NCI-H1048 (cell line): ENCODE measurements at regions not wholly inside any gene's neighbourhood (a gene's known extent, or its start where the extent isn't known, plus 50 kb on each side); places are given as distances from the start of the nearest gene placed in this dataset.

Experiments
- DNase-seq: peaks from one replicate; lab custom pipeline; 2025; lab: John Stamatoyannopoulos, UW

DNA sequence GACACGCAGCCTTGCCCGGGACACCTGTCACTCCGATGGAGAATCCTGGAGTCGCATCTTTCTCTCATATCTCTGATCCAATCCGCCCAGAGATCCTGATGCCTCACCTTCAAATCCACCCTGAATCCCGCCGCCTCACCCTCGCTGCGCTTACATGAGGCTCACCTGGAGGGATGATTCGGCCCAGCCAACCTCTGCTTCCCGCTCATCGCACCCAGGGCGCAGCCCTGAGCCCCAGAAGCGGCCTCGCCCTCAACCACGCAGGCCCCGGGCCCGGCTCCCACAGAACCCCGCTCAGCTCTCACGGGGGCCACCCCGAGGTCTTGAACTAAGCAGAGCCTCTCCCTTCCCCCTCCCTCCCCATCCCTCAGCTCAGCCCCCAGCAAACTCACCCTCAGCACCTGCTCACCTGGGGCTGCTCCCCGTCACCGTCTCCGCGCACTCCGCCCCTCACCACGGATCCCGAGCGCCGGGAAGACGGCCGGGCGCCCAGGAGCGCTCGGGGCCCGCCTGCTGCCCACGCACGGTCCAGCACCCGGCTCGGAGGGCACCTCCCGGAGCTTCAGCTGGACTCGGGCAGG, 160.0 kb downstream of the NDUFA10 start:
- DNase-seq, result no peak

DNA sequence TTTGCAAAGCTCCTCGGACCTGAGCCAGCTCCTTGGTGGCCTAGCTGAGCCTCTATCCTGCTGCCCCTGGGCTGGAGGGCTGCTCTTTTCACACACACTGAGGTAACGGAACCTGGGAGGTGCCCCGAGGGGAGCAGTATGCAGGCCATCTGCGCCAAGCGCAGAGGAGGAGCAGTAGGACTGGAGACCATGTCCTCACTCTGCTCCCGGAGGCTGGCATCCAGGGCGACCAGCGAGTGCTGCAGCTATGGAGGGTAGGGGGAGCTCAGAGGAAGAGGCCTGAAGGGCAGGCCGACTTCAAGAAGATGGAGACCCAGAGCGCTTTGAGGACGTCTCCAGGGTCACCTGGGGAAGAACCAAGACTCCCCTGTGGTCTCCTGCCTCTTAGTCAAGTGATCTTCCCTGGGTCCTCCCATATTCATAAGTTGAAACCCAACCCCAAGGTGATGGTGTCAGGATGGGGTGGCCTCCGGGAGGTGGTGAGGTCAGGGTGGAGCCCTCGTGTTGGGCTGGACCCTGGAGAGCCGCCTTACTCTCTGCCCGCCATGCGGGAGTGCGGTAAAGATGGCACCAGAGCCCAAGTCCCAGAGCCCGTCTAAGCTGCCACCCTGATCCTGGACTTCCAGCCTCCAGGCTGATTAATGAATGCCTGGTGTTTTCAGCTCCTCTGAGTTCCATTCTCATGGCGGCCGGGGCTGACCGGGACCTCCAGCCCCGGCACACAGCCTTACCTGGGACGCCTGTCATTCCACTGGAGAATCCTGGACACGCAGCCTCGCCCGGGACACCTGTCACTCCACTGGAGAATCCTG, 160.7 kb downstream of the NDUFA10 start:
- no peak for DNase-seq

DNA sequence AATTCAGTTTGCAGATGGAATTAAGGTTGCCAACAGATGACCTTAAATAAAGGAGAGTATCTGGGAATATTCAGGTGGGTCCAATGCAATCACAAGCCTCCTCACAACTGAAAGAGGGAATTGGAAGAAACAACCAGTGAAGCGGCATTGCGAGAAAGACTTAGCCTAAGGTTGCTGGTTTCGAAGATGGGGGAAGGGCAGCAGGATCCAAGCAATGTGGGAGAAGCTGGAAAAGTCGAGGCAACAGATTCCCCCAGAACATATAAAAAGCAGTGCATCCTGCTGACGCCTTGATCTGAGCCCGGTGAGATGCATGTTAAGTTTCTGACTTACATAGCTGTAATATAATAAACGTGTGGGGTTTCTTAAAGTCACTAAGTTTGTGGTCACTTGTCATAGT, 162.5 kb downstream of the NDUFA10 start:
- no peak for DNase-seq

DNA sequence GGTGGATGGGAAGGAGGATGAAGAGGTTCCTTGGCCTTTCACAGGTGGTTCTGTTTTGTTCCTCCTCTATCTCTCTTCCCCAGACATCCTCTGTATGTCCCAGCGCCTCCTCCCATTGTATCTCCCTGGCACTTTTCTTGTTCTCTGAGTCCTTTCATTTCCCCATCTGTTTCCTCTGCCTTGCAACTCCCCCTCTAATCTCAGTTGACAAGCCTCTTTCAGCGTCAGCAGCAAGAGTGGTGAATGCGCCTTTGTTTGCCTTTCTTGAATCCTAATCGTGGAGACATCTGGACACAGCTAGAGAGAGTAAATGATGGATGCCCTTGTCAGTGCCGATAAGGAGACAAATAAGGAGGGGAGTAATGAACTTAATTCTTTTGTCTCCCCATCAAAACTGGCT, 167.0 kb downstream of the NDUFA10 start:
- no peak for DNase-seq

DNA sequence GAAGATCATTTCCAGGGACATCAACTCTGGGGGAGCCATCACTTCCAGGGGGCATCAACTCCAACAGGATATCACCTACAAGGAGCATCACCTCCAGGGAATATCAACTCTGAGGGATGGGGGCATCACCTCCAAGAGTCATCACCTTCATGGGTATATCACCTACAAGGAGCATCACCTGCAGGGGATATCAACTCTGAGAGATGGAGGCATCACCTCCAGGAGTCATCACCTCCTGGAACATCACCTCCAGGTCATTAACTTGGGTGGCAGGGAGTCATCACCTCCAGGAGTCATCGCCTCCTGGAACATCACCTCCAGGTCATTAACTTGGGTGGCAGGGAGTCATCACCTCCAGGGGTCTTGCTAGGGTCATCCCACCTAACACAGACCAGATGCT, 167.6 kb downstream of the NDUFA10 start:
- no peak for DNase-seq

DNA sequence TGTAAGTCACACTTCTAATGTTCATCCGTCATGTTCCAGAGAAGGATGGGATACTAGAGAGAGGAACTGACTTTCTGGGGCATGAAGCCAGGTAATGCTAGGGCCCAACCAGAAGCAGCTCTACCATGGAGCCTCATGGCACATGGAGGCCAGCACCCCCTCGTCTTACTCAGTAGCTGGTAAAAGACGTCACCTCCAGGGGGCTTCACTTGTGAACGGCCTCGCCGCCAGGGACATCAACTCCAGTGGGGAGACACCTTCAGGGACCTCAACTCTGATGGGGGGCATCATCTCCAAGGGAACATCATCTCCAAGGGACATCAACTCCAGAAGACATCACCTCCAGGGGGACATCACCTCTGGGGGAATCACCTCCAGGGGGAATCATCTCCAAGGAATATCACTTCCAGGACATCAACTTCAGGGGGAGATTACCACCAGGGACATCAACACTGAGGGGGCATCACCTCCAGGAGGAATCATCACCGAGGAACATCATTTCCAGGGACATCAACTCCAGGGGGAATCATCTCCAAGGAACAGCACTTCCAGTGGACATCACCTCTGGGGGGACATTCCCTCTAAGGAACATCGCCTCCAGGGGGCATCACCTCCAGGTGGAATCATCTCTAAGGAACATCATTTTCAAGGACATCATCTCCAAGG, 168.4 kb downstream of the NDUFA10 start:
- no peak for DNase-seq

DNA sequence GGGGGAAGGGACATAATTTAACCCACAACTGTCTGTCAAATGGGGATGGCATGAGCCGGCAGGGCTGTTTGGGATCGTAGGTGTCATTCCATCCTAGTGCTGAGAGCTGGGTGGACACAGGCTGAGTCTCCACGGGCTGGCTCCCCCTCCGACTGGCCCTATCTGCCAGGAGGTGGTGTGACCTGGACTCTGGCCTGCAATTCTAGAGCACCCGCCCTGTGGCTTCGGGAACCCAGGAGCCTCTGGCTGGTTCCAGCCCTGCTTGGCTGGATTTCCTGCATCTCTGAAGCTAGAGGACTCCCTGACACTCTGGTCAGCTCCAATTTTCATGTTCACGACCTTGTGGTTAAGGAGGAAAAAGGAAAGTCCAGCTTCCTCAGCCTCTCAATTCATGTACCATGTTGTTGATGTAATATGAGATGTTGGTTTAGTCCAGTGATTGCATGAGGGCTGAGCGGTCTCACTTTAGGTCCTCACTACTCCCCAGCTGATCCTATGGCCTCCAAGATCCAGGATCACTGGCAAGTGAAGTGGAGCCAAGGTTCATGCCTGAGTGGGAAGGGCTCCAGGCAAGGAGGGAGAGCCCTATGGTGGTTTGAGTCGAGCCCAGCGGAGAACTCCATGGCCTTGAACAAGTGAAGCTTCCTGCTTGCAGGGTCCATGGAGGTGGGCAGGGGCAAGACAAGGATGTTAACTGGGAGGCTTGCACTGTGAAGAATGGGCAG, 169.1 kb downstream of the NDUFA10 start:
- DNase-seq, result no peak

DNA sequence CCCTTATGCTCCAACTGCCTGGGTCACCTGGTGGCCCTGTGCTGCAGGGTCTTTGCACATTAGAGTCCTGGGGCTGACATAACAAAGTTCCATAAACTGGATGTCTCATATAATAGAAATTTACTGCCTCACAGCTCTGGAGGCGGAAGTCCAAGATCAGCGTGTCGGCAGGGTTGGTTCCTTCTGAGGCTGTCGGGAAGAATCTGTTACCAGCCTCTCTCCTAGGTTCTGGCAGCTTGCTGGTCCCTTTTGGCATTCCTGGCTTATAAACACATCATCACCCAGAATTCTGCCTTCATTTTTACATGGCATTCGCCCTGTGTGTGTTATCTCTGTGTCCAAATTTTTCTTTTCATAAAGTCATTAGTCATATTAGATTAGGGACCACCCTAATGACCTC, 170.5 kb downstream of the NDUFA10 start:
- DNase-seq, result no peak

DNA sequence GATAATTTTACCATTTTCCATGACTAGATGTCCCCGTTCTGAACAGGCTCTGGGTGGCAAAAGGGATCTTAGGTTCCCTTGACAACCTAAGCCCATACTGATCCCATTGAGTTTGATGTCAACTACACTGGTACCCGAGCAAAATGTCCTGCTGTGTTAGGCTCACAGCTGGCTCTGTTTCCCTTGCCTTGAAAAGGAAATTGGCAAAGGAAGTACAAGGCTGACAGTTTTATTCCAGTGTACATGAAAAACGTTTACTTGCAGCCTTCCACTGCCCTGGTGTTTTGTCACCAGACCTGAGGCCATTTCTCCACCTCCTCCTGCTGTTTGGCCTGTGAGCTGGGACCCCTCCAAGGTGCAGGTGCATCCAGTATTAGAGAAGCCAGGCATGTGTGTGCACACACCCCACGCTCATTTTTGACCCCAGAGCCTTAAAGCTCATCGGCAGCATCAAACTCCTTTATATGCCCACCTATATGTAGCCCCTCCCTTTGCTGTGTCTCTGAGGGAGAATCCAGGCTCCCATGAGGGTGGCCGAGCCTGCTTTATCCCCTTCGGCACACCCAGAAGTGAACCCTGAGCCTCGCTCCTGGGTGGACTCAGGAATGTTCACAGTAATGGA, 171.3 kb downstream of the NDUFA10 start:
- DNase-seq, result no peak

DNA sequence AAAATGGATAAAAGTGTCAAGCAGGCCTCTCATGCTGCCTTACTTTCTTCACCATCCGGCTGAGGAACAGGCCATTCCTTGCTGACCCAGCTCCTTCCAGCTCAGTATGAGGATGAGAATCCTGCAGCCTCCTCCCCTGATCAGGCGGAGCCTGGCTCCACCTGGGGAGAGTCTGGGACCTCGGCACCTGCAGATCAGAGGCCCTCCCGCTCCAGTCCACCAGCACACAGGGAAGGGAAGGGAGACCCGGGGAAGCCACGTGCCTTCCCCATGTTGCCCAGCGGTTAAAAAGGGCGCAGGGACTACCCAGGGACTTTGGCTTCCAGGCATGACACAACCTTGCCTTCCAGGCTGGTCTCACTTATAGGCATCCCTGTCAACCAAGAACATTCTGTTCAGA, 172.0 kb downstream of the NDUFA10 start:
- no peak for DNase-seq

DNA sequence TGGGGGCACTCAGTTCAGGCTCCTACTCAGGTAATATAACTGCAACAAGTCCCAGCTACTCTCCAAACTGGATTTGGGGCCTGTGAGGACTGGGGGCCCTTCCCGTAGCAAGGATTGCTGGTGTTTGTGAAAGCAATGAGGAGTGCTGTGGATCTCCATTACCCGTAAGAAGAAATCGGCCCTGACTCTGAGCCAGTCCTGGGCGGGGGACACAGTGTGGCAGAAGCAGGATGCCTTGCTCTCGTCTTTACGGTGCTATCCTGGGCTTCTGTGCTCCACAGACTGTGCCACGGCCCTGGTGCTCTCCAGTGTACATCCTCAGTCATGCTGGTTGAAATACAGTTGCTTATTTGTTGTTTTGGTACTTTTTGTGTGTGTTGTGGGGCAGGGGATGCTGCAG, 172.9 kb downstream of the NDUFA10 start:
- DNase-seq, result no peak

DNA sequence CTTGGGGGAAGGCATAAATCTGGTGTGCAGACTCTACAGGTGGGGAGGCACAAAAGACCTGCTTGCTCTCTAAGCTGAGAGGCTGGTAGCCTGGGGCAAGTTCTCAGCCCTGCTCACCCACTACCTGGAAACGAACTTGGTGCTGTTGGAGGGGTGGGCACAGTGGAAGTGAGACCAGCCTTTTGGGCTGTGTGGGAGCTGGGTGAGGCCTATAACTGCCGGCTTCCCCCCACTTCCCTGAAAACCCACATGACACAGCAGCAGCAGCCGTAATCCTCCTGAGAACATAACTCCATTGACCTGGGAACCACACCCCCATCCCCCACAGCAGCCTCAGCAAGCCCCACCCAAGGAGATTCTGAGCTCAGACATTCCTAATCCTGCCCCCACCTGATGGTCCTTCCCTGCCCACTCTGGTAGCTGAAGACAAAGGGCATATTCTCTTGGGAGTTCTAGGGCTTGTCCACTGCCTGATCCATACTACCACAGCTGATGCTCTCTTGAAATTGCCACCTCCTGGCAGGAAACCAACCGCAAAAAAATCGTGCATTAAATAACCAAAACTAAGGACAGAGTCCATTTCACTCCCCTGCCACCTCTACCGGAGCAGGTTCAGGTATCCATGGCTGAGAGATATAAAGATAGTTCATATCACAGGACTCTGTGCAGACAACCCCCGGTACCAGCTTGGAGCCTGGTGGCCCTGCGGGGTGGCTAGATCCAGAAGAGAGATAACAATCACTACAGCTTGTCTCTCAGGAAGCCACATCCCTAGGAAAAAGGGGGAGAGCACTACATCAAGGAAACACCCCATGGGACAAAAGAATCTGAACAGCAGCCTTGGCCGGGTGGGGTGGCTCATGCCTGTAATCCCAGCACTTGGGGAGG, 178.1 kb downstream of the NDUFA10 start:
- no peak for DNase-seq

DNA sequence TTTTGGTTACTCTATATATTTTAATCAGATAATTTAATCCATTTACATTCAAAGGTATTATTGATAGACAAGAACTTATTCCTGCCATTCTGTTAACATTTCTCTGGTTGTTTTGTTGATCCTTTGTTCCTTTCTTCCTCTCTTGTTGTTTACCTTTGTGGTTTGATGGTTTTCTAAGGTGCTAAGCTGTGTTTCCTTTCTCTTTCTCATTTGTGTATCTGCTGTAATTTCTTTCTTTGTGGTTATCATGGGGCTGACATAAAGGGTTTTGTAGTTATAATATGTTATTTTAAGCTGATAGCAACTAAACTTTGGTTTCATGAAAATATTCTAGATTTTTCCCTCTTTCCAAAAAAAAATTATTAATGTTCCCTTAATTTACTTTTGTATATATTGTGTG, 179.2 kb downstream of the NDUFA10 start:
- no peak for DNase-seq

DNA sequence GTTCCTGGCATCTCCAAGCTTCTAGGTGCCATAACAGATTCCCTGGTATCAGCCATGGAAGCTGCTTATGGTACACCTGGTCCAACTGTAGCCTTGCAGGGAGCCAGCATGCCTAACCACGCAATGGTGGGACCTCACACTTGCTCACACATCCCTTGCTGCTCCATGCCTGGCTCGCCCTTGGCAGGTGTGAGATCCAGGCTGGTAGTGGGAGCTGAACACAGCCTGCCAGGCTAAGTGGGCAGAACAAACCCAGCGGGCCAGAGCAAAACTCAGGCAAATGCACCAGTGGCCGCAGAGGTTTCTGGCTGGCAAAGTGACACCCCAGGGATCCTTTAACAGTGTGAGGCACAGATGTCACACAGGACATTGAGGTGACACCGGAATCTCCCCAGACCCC, 185.8 kb downstream of the NDUFA10 start:
- DNase-seq, result no peak

DNA sequence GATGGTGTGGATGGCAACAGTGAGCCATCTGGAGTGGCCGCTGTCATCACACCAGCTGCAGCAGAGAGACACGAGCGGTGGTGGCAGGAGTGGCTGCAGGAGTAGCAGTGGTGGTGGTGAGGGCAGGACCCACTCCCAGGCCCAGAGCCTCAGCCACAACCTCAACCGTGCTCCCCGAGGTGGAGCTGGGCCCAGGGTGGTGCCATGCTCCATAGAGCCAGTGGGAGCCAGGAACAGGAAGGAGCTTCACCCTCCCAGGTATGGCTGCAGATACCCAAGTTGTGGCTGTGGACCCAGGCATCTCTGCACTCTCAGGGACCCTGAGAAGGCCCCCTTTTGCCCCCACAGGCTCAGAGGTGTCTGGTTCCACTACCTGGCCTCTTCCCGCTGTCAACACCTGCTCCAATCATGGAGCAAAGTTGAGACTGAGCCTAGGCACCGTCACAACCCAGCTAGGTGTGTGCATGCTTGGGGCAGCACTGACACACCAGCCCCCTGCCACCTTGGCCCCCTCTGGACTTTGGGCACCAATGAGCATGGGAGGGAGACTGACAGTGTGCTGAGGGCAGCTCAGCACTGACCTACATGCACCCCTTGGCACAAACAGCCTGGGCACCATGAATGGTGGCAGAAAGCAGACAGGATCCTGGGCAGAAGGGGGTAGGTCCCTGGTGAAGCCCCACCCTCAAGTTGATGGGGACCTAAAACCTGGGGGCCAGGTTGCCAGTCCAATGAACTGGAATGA, 188.9 kb downstream of the NDUFA10 start:
- no peak for DNase-seq

DNA sequence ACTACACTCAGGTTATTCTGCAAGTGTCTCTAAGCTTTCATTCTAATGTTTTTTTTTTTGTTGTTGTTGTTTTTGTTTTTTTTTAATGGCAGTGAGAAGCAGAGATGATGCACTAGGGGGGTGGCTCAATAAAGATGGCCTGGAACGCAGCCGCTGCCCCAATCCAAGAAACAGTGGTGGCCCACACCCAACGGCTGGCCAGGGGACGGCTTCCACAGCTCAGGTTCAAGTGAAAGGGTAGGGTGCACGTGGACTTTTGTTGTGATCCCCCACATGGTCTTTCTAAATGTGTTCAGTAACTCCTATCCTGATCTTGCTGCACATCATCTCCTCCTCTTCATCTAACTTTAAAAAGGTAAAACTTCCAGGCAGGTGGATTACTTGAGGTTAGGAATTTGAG, 190.1 kb downstream of the NDUFA10 start:
- no peak for DNase-seq

DNA sequence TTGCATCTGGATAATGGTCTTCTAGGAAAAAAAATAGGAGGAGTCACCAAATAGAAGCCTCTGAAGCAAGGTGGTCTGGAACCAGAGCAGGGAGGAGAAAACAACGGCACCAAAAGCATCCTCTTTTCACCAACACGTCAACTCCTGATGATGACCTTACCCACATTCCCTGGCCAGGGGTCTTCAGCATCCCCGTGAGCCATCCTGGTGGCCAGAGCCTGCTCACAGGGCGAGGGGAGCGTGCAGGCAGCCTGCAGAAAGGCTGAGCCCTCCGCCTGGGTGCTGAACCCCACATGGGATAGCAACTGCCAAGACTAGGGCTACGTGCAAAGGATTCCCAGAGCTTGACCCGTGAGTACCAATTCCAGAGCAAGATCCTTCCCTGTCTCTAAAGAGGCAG, 191.0 kb downstream of the NDUFA10 start:
- DNase-seq, result no peak

DNA sequence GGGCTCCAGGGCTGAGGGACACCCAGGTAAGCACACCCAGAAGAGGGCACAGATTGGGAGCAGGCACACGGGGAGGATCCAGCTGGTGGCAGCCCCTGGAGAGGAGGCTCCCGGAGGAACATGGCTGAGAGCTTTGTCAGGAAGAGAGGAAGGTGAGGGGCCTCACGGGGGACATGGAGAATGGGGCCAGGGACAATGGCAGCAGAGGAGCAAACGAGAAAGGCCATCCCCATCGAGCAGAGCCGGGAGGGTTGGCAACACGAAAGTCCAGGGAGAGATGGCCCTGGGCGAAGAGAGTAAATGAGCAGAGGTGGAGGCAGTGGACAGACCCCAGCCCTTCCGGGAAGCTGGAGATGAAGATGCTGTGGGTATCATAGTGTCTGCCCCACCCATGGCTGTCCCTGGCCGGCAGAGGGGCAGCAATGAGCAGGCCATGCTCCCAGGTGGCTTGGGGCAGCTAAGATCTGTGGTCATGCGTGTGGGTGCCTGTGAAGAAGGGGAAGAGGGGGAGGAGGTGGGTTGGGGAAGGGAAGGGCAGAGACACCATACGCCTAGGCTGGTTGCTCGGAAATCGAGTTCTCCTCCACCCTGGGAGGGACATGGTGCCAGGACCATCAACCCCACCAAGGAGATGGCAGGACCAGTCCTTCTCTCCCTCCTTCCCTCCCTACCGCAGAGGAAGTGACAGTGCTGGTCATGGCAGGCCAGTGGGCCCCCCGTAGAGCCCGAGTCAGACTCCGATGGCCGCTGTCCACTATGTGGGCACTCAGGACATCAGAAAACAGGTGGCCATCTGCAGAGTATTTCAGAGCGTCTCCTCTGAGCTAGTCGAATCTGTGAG, 191.7 kb downstream of the NDUFA10 start:
- DNase-seq, result no peak

DNA sequence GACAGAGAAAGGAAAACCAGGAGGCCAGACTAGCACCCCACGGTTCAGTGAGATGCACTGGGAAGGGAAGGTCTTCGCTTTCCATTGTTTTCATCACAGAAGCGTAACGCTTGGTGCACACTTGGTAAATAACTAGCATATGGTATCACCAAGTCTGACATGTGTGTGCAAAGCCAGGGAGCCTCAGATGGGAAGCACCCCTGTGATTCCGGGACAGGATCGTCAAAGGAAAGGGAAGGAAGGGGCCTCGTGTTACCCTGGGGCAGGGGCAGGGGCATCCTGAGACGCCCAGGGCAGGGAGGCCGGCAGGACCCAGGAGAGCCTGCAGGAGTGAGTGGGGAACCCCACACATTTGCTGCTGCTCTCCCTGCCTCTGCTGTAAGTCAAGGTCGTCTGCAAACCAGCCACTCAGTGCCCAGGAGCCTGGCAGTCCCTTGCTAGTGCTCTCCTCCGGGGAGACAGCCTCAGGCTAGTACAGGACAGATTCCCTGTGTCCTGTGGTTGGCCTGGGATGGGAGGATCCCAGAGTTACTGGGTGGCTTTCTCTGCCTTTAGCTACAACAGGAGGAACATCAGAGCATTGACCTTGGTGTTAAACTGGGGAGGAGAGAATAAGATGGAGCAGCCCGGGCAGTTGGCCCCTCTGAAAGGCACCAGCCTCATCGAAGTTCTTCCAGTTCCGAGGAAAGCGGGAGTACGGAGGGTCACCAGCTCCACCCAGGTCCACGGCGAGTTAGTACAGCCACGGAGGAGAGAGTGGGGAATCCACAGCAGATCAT, 192.5 kb downstream of the NDUFA10 start:
- no peak for DNase-seq
